ENCODE measurements at regions not wholly inside any gene's neighbourhood (a gene's known extent, or its start where the extent isn't known, plus 50 kb on each side); places are given as distances from the start of the nearest gene placed in this dataset.

DNA sequence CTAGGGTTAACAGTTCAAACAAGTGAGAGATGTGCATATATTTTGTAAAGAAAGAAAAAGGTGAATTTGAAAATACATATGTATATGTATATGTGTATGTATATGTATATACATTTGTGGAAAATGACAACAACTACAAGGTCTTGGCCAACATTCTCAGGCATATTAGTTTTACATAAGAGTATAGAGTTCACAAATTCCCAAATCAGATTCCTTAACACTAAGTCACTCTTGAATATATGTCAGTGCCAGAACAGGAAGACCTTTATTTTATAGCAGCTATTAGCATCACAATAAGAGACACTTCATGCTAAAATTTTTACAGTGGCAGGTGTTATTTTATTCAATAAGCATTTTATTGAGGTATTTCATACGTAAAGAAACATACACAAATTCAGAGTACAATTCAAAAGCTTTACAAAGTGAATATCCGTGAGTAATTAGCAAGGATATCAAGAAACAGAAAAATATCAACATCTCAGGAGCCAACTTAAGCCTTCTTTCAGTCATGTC is 179.7 kb downstream of the SLC6A15 start:
- Mint-ChIP-seq H3K27me3 (ENCODE audit: insufficient read depth) (peaks cover 2% of the 10 kb centered on the region; the same call in 1 of the 2 replicates), H3K27ac (no peak overlapping the region), H3K4me3 (no peak overlapping the region), H3K36me3 (ENCODE audit: low read depth) (no peaks in the 10 kb centered on the region), H3K4me1 (ENCODE audit: low read depth) (peaks cover 6% of the 10 kb centered on the region; the same call in 1 of the 2 replicates), H3K9me3 (no peaks in the 10 kb centered on the region)
- DNase-seq = no peak
- no peak for TF ChIP-seq CTCF (IDR thresholded peaks at IDR 0.05)

DNA sequence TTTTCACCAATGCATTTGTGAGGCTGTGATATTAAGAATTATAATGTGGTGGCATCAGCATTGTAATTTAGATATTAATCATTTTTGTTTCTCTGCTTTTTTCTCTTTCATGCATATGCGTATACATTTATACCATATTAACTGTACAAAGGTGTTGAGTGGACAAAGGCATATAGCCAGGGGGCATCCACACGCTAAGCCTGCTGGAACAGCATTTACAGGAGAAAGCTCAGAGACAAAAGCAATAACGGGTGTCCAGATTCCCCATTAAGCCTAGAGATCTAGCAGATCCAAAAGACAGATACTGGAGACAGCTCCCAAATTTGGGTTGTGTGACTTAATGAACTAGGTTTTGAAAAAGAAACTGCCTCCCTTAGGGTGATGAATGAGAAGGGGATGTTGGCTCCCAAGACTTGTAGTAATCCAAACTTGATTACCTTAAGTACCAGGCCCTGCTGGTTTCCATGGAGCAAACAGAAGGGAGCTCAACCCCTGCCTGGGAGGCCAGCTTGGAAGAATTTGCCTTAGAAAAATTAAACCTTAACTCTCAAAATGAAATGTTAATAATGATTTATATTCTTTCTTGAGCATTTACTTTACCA is 181.9 kb downstream of the SLC6A15 start:
- Mint-ChIP-seq H3K4me3 (no peak overlapping the region), H3K9me3 (0 out of 2 replicates have a peak, but pooled peaks cover 1% of the 10 kb centered on the region), H3K27me3 (ENCODE audit: insufficient read depth) (peaks cover 2% of the 10 kb centered on the region; the same call in 1 of the 2 replicates), H3K36me3 (ENCODE audit: low read depth) (no peaks in the 10 kb centered on the region), H3K27ac (no peak overlapping the region), H3K4me1 (ENCODE audit: low read depth) (peaks cover 9% of the 10 kb centered on the region; the same call in 1 of the 2 replicates)
- DNase-seq = no peak
- no peak for TF ChIP-seq CTCF (IDR thresholded peaks at IDR 0.05)

DNA sequence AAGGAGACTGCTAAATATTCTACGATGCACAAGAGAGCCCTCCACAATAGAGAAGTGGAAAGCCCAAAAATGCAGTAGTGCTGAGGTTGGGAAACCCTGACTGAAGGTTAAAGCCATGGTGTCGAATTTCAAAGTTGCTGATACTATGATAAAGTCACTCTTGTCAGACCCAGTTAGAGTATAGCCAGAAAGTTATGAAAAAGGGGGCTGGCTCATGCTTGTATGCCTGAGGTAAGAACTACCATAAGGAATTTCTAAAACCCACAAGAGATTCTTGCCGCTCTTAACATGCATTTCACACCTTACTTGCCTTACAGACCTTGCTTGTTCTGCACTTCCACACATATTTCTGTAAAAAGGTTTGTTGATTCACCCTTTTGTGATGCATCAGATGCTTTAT is 184.6 kb downstream of the SLC6A15 start:
- Mint-ChIP-seq H3K27me3 (ENCODE audit: insufficient read depth) (peaks cover 2% of the 10 kb centered on the region; the same call in 1 of the 2 replicates), H3K36me3 (ENCODE audit: low read depth) (no peaks in the 10 kb centered on the region), H3K27ac (no peak overlapping the region), H3K9me3 (0 out of 2 replicates have a peak, but pooled peaks cover 4% of the 10 kb centered on the region), H3K4me1 (ENCODE audit: low read depth) (peaks cover 9% of the 10 kb centered on the region; the same call in 1 of the 2 replicates), H3K4me3 (no peak overlapping the region)
- DNase-seq = no peak
- TF ChIP-seq CTCF (IDR thresholded peaks at IDR 0.05) = no peak

DNA sequence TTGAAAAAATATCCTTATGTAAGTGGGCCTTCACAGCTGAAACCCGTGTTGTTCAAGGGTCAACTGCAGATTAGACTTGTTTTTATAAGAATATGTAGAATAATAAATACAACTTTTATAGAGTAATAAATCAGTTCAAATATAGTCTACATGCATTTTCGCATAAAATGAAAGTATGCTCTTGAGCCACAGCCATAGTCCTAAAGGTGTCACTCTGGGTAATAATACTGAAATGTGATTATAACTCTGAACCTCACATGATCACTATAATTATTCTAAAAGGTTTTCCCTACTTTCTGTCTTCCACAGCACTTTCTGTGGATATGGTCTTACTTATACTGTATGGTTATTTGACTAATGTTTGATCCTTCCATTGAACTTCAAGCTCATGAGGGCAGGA is 185.8 kb downstream of the SLC6A15 start:
- Mint-ChIP-seq H3K27me3 (ENCODE audit: insufficient read depth) (no peaks in the 10 kb centered on the region), H3K36me3 (ENCODE audit: low read depth) (no peaks in the 10 kb centered on the region), H3K27ac (no peak overlapping the region), H3K4me1 (ENCODE audit: low read depth) (peaks cover 9% of the 10 kb centered on the region; the same call in 1 of the 2 replicates), H3K9me3 (0 out of 2 replicates have a peak, but pooled peaks cover 4% of the 10 kb centered on the region), H3K4me3 (no peak overlapping the region)
- DNase-seq = no peak
- TF ChIP-seq CTCF (IDR thresholded peaks at IDR 0.05) = no peak

DNA sequence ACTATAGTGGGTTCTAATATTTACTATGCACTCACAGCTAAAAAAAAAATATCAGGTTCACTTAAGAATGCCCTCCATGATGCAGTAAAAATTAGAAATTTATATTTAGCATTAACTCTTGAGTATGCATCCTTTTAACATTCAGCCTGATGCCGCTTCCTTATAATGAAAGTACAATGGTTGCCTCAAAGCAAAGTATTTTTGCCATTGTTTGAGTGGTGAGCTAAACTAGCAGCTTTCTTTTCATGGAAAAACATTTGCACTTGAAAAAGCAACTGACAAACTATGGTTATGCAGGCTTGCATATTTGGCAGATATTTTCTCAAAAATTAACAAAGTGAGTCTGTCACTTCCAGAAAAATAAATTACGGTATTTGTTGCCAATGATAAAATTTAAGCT is 188.6 kb downstream of the SLC6A15 start:
- Mint-ChIP-seq H3K27me3 (ENCODE audit: insufficient read depth) (no peaks in the 10 kb centered on the region), H3K9me3 (0 out of 2 replicates have a peak, but pooled peaks cover 4% of the 10 kb centered on the region), H3K4me1 (ENCODE audit: low read depth) (peaks cover 9% of the 10 kb centered on the region; the same call in 1 of the 2 replicates), H3K27ac (no peak overlapping the region), H3K36me3 (ENCODE audit: low read depth) (no peaks in the 10 kb centered on the region), H3K4me3 (no peak overlapping the region)
- no peak for DNase-seq
- no peak for TF ChIP-seq CTCF (IDR thresholded peaks at IDR 0.05)

All from HFFc6 (cell line).